ENCODE measurements at regions not wholly inside any gene's neighbourhood (a gene's known extent, or its start where the extent isn't known, plus 50 kb on each side); places are given as distances from the start of the nearest gene placed in this dataset.

- no peak overlapping the region for H2AFZ ChIP-seq (ENCODE audit: low read depth, low read length)
- no peak overlapping the region for H3K4me2 ChIP-seq (ENCODE audit: insufficient read depth, low read length)
- no peaks in the 10 kb centered on the region for H3K36me3 ChIP-seq (ENCODE audit: control insufficient read depth in 2 of 2, extremely low read depth in 1 of 2, insufficient read depth in 2 of 2, low read length in 2 of 2)
- H3K27me3 ChIP-seq (ENCODE audit: control insufficient read depth in 2 of 2, insufficient read depth in 2 of 2, low read length in 2 of 2): peaks cover 0 to 5% of the 10 kb centered on the region in 2 experiments
- H3K27ac ChIP-seq (ENCODE audit: insufficient read depth, low read depth, low read length): no peak overlapping the region
- no peak overlapping the region for H3K9ac ChIP-seq (replicated peaks; ENCODE audit: extremely low read depth, insufficient read depth, low read length)
- H3K4me3 ChIP-seq (replicated peaks in 1 of 3; ENCODE audit: insufficient read depth in 1 of 3, low read depth in 1 of 3, low read length in 3 of 3): no peak overlapping the region
- H3K9me3 ChIP-seq (replicated peaks; ENCODE audit: control insufficient read depth, insufficient read depth, low read length): no peaks in the 10 kb centered on the region
- no peaks in the 10 kb centered on the region for H4K20me1 ChIP-seq (replicated peaks; ENCODE audit: control insufficient read depth, extremely low read depth, insufficient read depth, low read length)
- BruUV-seq (replicated peaks): no TSS peak
- intact Hi-C loops (cut with micrococcal nuclease): no loop called here
- no peaks in the 10 kb centered on the region for H3K9me1 ChIP-seq (replicated peaks; ENCODE audit: control insufficient read depth, extremely low read depth, insufficient read depth, low read length)
- ChIA-PET POLR2A (no interaction called here), CTCF (interaction anchor here (1.0 to 2.0 kb wide), 2 partner anchors 8 to 65 kb away, joined by 3 to 4 read pairs; no protein-coding TSS in a partner anchor)
- FAIRE-seq: no peak
- no peaks in the 10 kb centered on the region for H3K79me2 ChIP-seq (ENCODE audit: control insufficient read depth, insufficient read depth, low read length)
- TF ChIP-seq GATA2 (IDR thresholded peaks at IDR 0.05; ENCODE audit: insufficient read depth, insufficient read length, low read depth, low read length) (no peak), JUN (IDR thresholded peaks at IDR 0.05; ENCODE audit: borderline replicate concordance, insufficient read depth, insufficient read length, low read depth) (no peak), FOS (IDR thresholded peaks at IDR 0.05; ENCODE audit: borderline replicate concordance, insufficient read depth, low read length) (no peak), POLR2A (IDR thresholded peaks at IDR 0.05; ENCODE audit: low read depth, low read length) (no peak), EZH2 (IDR thresholded peaks at IDR 0.05; ENCODE audit: borderline replicate concordance, low read depth, low read length, severe bottlenecking) (no peak), POLR2AphosphoS5 (IDR thresholded peaks at IDR 0.05; ENCODE audit: insufficient read depth, low read depth, low read length) (no peak), CTCF (IDR thresholded peaks at IDR 0.05; ENCODE audit: extremely low read depth in 1 of 2, insufficient read depth in 1 of 2, low read depth in 1 of 2, low read length in 2 of 2) (no peak), MYC (IDR thresholded peaks at IDR 0.05; ENCODE audit: low read depth, low read length) (no peak), MAX (IDR thresholded peaks at IDR 0.05; ENCODE audit: insufficient read depth, insufficient read length) (no peak)
- no peak for DNase-seq (ENCODE audit: low read depth, low spot score)
- dilution Hi-C loops (cut with MboI; ENCODE audit: extremely low pct_ligation_motif_present, low sequenced_read_pairs): no loop called here
- no peaks in the 10 kb centered on the region for H3K4me1 ChIP-seq (ENCODE audit: control insufficient read depth, extremely low read depth, insufficient read depth, low read length)
Observed at GRCh38 chr14:35944847-35945246, 118.7 kb downstream of the BRMS1L start.

All from endothelial cell of umbilical vein (primary cell).